ENCODE measurements at regions not wholly inside any gene's neighbourhood (a gene's known extent, or its start where the extent isn't known, plus 50 kb on each side); places are given as distances from the start of the nearest gene placed in this dataset.

GRCh38 chr18:78230911-78231310 lies 748.7 kb upstream of the SALL3 start:
- no peak for TF ChIP-seq SIN3A (IDR thresholded peaks at IDR 0.05; ENCODE audit: borderline replicate concordance, insufficient read depth, low read length)
- no peak for TF ChIP-seq POLR2AphosphoS5 (IDR thresholded peaks at IDR 0.05; ENCODE audit: low read depth, low read length)

- TF ChIP-seq REST (IDR thresholded peaks at IDR 0.05; ENCODE audit: insufficient read depth in 1 of 2, low read depth in 2 of 2, low read length in 2 of 2) (no peak), TAF1 (IDR thresholded peaks at IDR 0.05; ENCODE audit: borderline replicate concordance, insufficient read depth, low read length) (no peak), FOXP2 (optimal IDR thresholded peaks at IDR 0.05; ENCODE audit: borderline replicate concordance, extremely low read depth, extremely low read length, insufficient read depth) (no peak), POLR2AphosphoS5 (IDR thresholded peaks at IDR 0.05; ENCODE audit: low read depth, low read length) (no peak), SIN3A (IDR thresholded peaks at IDR 0.05; ENCODE audit: borderline replicate concordance, insufficient read depth, low read length) (no peak)
Observed at GRCh38 chr18:78232196-78232595, 747.4 kb upstream of the SALL3 start.

- TF ChIP-seq POLR2AphosphoS5 (IDR thresholded peaks at IDR 0.05; ENCODE audit: low read depth, low read length), result no peak
- no peak for TF ChIP-seq SIN3A (IDR thresholded peaks at IDR 0.05; ENCODE audit: borderline replicate concordance, insufficient read depth, low read length)
- TF ChIP-seq REST (IDR thresholded peaks at IDR 0.05; ENCODE audit: insufficient read depth in 1 of 2, low read depth in 2 of 2, low read length in 2 of 2), result no peak
- no peak for TF ChIP-seq FOXP2 (optimal IDR thresholded peaks at IDR 0.05; ENCODE audit: borderline replicate concordance, extremely low read depth, extremely low read length, insufficient read depth)
- TF ChIP-seq TAF1 (IDR thresholded peaks at IDR 0.05; ENCODE audit: borderline replicate concordance, insufficient read depth, low read length), result no peak
Observed at GRCh38 chr18:78237864-78238263, 741.8 kb upstream of the SALL3 start.

GRCh38 chr18:78238404-78239089 lies 741.1 kb upstream of the SALL3 start:
- no peak for TF ChIP-seq POLR2AphosphoS5 (IDR thresholded peaks at IDR 0.05; ENCODE audit: low read depth, low read length)
- TF ChIP-seq TAF1 (IDR thresholded peaks at IDR 0.05; ENCODE audit: borderline replicate concordance, insufficient read depth, low read length), result no peak
- TF ChIP-seq FOXP2 (optimal IDR thresholded peaks at IDR 0.05; ENCODE audit: borderline replicate concordance, extremely low read depth, extremely low read length, insufficient read depth), result no peak
- no peak for TF ChIP-seq REST (IDR thresholded peaks at IDR 0.05; ENCODE audit: insufficient read depth in 1 of 2, low read depth in 2 of 2, low read length in 2 of 2)
- no peak for TF ChIP-seq SIN3A (IDR thresholded peaks at IDR 0.05; ENCODE audit: borderline replicate concordance, insufficient read depth, low read length)

GRCh38 chr18:78239090-78239457 lies 740.5 kb upstream of the SALL3 start:
- TF ChIP-seq FOXP2 (optimal IDR thresholded peaks at IDR 0.05; ENCODE audit: borderline replicate concordance, extremely low read depth, extremely low read length, insufficient read depth) (no peak), POLR2AphosphoS5 (IDR thresholded peaks at IDR 0.05; ENCODE audit: low read depth, low read length) (no peak), SIN3A (IDR thresholded peaks at IDR 0.05; ENCODE audit: borderline replicate concordance, insufficient read depth, low read length) (no peak), REST (IDR thresholded peaks at IDR 0.05; ENCODE audit: insufficient read depth in 1 of 2, low read depth in 2 of 2, low read length in 2 of 2) (no peak), TAF1 (IDR thresholded peaks at IDR 0.05; ENCODE audit: borderline replicate concordance, insufficient read depth, low read length) (no peak)
